SU-DHL-6 (cell line): ENCODE measurements at regions not wholly inside any gene's neighbourhood (a gene's known extent, or its start where the extent isn't known, plus 50 kb on each side); places are given as distances from the start of the nearest gene placed in this dataset.

Source experiments
- EZH2phosphoT487 ChIP-seq: fragments of 200-600 bp; sonication (generic), shearing (Covaris generic); conservative IDR thresholded peaks from 2 replicates; pipeline ENCODE4 v1.6.1; 2018; ENCODE audit warnings: mild to moderate bottlenecking, antibody characterized with exemption, low read length, moderate library complexity, mixed read lengths
- TF ChIP-seq, protein P1 (sequence below): fragments of 200-600 bp; sonication (generic); IDR thresholded peaks from one replicate; pipeline ENCODE4 v1.5.1; 2017; ENCODE audit warnings: antibody characterized with exemption, mild to moderate bottlenecking, low read length, moderate library complexity; ENCODE audit not compliant: insufficient read depth, poor library complexity, severe bottlenecking

DNA sequence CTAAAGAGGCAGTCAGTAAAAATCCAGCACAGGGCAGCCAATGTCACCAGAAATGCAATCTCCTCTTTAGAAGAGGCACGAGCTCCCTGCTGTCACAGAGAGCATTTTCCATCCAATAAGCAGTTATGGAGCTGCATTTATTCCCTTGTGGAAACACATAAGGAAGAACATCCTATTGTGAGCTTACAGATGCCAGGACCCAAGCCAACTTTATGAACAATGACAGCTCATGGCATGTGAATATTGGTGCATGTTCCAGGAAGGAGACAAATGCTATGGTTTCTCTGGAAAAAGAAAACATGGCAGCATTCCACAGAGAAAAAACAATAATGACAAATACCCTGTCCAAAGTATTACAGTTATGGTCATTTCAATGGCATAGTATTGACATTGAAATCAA, 955.6 kb downstream of the UQCRFS1 start:
- TF ChIP-seq, protein P1, sequence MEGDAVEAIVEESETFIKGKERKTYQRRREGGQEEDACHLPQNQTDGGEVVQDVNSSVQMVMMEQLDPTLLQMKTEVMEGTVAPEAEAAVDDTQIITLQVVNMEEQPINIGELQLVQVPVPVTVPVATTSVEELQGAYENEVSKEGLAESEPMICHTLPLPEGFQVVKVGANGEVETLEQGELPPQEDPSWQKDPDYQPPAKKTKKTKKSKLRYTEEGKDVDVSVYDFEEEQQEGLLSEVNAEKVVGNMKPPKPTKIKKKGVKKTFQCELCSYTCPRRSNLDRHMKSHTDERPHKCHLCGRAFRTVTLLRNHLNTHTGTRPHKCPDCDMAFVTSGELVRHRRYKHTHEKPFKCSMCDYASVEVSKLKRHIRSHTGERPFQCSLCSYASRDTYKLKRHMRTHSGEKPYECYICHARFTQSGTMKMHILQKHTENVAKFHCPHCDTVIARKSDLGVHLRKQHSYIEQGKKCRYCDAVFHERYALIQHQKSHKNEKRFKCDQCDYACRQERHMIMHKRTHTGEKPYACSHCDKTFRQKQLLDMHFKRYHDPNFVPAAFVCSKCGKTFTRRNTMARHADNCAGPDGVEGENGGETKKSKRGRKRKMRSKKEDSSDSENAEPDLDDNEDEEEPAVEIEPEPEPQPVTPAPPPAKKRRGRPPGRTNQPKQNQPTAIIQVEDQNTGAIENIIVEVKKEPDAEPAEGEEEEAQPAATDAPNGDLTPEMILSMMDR = no peak
- TF ChIP-seq EZH2phosphoT487 = no peak
